ENCODE measurements at regions not wholly inside any gene's neighbourhood (a gene's known extent, or its start where the extent isn't known, plus 50 kb on each side); places are given as distances from the start of the nearest gene placed in this dataset.

GRCh38 chr15:87712211-87712610 is 544.3 kb downstream of the NTRK3 start:
- TF ChIP-seq CTCF (IDR thresholded peaks at IDR 0.05 in 8 of 11, conservative IDR thresholded peaks at IDR 0.05 in 3 of 11) (no peak), POLR2AphosphoS5 (IDR thresholded peaks at IDR 0.05) (no peak)
